ENCODE measurements at regions not wholly inside any gene's neighbourhood (a gene's known extent, or its start where the extent isn't known, plus 50 kb on each side); places are given as distances from the start of the nearest gene placed in this dataset.
"Not testable (repeated sequence)": the region's sequence is repeated elsewhere in the genome, so short reads cannot be mapped to it uniquely, and the experiment has no call there.

DNA sequence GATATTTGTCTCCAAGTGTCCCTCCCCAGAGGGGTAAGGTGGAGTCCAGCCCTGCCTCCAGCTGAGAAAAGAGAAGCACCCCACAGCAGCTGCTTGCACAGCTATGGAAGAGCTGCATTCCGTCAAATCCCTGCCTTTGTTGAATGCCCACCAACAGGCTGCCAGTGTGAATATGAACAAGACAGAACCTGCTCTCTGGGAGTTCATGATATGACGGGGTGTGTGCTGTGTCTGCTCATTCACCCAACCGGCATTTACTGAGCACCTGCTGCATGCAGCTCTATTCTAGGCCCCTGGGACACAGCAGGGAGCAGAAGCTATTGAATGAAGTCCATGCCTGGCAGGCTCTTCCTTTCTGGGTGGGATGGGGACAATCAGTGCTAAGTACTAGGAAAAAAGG is 238.8 kb downstream of the GADD45G start:
- DNase-seq: no peak

DNA sequence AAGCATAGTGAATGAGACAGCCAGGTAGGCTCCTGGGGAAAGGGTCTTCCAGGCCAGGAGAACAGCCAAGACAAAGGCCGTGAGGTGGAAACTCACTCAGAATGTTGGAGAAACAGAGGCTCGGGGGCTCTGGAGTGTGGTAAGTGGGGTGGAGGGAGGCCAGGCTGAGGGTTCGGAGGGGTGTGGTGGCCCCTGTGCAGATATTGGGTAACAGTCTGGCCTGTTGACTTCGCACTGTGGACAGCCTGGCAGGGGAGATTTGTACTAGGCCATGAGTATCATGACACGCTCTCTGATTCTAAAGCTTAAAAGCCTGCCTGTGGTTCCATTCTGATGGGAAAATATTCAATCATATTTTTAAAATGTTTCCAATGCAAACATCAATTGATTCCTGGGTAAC is 239.3 kb downstream of the GADD45G start:
- no peak for DNase-seq

GRCh38 chr9:89844535-89844934 is 239.7 kb downstream of the GADD45G start:
- DNase-seq: no peak

DNA sequence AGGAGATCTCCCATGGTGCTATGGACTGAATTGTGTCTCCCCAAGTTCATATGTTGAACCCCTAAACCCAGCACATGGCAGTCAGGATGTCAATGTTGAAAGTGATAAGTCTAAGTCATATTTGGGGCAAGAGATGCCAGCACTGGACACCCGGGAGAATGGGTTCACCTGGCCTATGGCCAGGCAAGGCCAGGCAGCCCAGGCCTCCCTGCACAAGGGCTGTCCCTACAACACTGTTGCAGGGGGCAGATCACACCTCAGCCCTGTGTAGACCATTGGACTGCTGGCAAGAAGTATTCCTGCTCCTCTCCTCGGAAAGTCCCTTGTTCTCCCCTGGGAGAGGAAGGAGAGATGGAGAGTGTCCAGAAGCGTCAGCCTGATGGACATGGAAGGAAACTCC is 240.5 kb downstream of the GADD45G start:
- DNase-seq: no peak

GRCh38 chr9:89845862-89846261 is 241.1 kb downstream of the GADD45G start:
- no peak for DNase-seq

- DNase-seq: no peak
Measured at GRCh38 chr9:89848060-89849040, 243.5 kb downstream of the GADD45G start.

GRCh38 chr9:89849096-89849495 is 244.3 kb downstream of the GADD45G start:
- DNase-seq: no peak

- DNase-seq: peak in 1 of 3 donors; percentile 13
Measured at GRCh38 chr9:89850153-89850552, 245.3 kb downstream of the GADD45G start.

GRCh38 chr9:89850631-89851325 is 246.0 kb downstream of the GADD45G start:
- DNase-seq: no peak

DNA sequence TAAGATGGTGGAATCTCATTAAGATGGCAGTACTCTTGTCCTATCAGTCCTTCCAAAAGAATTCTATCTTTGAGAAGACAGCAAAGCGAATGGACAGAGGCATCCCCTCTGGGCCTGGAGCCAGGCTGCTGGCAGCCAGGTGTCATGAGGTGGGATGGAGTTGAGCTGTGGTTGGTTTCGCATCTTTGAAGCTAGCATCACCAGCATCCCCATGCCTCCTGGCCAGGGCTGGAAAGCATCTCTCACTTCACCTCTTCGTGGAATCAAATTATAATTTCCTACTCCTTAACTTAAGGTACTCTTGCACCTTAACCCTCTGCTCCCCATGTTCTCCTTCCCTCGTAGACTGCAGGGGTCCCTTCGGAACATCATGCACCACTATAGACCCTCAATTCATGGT is 248.3 kb downstream of the GADD45G start:
- DNase-seq: no peak

DNA sequence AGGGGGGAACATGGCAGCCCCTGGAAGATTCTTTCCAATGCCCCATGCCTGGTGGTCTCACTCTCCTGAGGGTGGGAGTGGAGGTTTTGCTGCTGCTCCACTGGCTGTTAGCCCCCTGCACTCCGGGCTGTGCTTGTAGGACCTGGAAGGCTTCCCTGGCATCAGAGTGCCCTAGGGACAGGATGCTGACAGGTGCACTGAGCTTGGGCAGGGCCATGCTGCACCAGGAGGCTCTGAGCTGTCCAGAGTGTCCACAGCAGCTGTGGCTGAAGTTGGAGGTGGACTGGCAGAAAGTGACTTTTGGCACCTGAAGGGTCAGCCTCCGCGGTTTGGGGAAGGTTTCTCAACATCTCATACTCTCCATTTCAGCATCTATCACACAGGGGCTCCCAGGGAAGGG is 249.1 kb downstream of the GADD45G start:
- DNase-seq: no peak

GRCh38 chr9:89854715-89855475 is 250.1 kb downstream of the GADD45G start:
- DNase-seq: no peak

DNA sequence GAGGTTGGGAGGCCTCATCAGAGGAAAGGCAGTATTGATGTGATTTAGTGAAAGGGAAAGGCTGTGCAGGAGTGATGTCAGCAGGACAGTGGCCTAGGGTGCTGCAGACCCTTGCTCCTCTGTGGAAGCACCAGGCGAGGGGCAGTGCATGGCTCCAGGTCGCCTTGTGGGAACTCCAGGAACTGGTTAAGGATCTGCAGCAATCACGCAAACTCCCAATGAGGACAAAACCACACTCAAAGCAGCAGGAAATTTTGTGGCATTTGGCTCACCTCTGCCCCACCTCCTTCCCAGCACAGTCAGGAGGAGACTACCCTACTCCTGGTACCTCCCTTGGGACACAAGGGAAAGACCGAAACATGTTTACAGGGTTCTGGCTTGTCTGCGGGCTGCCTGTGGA is 251.5 kb downstream of the GADD45G start:
- not testable (repeated sequence) for DNase-seq

DNA sequence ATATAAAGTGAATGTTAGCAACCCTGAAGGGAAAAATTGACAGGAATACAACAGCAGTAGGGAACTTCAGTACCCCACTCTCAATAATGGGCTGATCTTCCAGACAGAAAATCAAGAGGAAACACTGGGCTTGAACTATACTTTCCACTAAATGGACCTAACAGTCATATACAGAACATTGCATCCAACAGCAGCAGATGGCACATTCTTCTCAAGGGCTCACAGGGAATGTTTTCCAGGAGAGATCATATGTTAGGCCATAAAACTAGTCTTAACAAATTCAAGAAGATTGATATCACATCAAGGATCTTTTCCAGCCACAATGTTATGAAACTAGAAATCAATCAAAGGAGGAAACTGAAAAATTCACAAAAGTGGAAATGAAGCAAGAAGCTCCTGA is 252.1 kb downstream of the GADD45G start:
- not testable (repeated sequence) for DNase-seq

DNA sequence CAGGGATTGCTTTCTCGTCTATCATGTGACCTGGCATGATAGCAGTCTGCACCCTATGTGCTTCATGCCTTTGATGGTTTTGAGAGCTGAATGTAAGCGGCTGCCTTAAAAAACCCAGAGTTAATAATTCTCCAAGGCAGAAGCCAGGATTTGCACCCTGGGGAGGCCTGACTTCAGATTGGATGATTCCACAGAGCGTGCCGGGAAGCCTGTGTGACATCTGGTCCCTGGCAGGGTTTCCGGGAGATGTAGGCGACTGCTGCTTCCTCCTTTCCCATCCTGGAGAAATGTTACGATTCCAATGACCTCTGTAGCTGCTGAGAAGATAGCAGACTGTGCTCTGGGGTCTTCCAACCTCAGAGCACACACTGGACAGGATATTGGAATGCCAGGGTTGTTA is 255.0 kb downstream of the GADD45G start:
- not testable (repeated sequence) for DNase-seq

DNA sequence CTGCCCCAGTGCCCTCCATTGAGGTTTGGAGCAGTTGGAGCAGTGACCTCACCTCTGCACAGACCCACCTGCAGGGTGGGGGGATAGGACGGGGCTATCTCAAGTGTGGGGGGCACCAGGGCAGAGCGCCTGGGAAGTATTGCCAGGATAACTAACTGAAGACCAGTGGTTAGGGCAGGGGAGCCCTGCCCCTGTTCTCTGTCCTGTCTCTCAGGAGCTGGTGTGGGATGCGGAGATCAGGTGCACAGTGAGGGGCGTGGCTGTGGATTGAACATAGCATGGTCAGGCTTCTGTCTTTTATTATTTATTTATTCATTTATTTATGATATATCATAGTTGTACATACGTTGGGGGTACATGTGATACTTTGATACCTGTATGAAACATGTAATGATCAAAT is 256.6 kb downstream of the GADD45G start:
- not testable (repeated sequence) for DNase-seq

- DNase-seq: no peak
Measured at GRCh38 chr9:89862316-89862715, 257.5 kb downstream of the GADD45G start.

DNA sequence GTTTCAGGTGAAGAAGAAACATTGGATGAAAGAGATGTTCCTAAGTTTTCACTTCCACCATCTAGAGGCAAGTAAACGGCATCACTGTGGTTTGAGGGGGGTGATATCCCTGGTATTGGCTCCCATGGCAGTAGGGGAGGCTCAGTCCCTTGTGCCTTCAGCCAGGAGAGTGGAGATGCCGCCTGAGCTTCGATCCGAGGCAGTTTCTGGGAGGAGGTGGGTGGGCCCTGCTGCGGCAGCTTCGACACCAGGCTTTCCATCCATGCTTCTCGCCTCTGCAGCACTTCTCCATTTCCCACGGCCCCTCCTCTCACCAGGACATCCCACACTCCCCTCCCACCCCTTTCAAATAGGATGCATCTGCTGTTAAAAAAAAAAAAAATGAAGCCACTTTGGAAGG is 258.3 kb downstream of the GADD45G start:
- no peak for DNase-seq

DNA sequence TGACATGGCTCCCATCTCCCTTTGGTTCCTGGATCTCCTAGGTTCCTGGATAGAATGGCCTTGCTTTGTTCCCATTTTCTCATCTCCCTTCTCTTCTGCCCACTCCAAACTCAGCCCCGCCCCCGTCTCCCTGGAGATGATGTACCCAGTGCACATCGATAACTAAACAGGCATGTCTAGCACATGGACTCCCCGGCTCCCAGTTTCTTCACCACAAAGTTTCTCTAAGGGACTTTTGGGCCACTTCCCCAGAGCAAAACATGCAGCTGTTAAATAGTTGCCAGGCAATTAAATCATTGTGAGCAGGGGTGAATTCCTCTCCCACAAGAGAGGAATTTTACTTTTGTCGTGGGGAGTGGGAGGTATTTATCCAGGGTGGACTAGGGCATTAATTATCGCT is 259.0 kb downstream of the GADD45G start:
- peak; percentile 53 to 74 (median 59) for DNase-seq

- DNase-seq: no peak
Measured at GRCh38 chr9:89864257-89864656, 259.4 kb downstream of the GADD45G start.

DNA sequence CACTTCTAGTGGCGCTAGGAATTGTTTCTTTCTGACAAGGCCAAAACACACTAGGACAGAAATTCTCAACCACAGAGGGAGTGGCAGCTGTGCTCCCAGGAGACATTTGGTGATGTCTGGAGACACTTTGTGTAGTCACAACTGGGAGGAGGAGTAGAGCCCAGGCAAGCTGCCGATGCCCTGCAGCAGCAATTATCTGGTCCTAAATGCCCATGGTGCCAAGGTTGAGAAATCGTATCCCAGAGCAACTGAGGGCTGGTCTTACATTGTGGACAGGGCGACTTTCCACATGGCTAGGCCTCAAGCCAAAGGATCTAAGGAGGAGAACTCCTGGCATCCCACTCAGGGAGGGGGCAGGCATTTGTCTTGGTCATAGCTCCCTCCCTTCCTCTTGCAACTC is 259.9 kb downstream of the GADD45G start:
- DNase-seq: no peak

DNA sequence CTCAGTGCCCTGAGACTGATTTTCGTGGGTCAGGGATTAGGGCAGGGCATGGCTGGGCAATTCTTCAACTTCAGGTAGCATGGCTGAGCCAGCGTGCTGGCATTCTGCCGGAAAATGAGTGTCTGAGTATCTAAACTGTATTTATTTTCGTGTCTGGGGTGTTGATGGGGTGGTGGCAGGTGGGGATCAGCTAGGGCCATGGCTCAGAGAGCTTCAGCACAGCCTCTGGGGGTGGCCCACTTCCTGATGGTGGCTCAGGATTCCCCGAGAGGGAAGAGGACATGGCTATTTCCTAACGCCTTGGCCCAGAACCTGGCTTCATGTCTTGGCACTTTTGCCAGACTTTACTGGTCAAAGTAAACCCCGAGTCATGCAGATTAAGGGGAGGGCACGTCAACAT is 260.5 kb downstream of the GADD45G start:
- no peak for DNase-seq

- no peak for DNase-seq
Measured at GRCh38 chr9:89865981-89866380, 261.2 kb downstream of the GADD45G start.
